ENCODE measurements at regions not wholly inside any gene's neighbourhood (a gene's known extent, or its start where the extent isn't known, plus 50 kb on each side); places are given as distances from the start of the nearest gene placed in this dataset.
"Not testable (repeated sequence)": the region's sequence is repeated elsewhere in the genome, so short reads cannot be mapped to it uniquely, and the experiment has no call there.

DNA sequence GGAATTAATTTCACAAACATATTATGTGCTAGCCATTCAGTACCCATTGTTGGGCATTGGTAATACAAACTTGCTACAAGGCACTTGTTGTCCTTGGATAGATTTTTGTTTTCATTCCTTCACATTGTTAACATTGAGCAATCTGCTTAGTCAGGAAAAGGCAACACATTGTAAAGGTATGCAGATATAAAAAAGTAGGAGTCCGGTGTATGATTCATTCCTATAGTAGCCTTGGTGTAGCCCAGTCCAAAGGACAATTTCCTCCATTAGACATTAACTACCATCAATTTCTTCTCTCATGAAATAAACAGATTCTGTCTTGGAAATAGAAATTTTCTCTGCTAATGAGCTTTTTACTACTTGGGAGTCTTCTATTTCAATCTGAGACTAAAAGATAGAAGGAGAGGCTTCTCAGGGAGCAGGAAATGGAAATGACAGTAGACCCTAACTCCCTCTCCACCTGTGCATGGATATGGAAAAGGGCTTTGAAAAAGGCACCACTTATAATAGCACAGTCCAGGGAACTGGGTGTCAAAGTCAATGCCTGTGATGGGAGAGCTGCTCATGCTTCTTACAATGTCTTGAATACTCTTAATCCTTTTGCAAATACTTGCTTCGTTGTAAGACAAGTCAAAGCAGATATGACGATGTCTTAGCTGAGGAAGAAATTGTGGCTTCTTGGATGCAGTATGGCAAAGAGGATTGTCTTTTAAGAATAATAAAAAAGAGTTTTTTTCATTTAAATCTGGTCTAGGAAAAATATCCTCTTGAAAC lies 369.4 kb upstream of the CITED2 start:
- DNase-seq = no peak

DNA sequence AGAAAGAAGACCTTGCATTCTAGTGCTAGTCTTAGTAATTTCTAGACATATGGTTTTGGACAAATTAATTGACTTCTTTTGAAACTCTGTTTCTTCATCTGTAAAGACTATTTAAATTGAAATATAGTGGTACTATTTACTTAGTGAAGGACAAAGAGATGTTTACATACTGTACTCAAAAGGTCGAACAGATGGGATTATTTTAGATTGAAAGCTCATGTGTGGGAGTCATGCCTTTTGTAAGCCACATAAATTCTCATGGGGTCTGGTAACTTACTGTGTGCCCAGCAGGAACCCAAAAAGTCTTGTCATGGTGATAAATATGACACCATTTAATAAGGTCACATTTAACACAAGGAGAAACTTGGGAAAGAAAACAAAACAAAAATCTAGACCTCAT lies 368.2 kb upstream of the CITED2 start:
- DNase-seq = no peak

DNA sequence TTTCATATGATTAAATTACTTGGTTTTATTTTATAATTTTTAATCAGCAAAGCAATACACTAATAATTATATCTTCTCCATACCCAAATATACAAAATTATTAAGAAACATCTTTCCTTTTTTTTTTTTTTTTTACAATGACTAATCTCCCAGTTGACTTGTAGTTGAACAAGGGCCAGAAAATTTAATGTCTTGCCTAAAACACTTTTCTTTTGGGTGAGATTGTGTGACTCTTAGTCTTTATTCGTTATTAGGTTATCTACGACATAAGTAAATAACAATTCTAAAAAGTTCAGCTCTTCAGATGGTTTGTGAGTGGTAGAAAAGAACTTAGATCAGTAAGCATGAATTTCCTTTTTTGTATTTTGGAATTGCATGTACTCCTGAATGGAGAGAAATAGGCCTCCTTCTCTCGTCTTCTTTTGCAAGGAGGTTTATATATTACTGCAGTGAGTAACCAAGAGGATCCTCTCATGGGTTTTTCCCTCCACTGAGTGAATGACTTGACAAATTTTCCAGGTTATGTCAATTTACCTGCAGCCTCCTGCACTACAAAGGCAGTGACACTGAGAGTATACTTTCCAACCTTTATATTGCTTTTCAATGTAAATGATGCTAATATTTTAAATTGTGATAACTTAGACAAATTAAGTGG lies 364.5 kb upstream of the CITED2 start:
- no peak for DNase-seq

DNA sequence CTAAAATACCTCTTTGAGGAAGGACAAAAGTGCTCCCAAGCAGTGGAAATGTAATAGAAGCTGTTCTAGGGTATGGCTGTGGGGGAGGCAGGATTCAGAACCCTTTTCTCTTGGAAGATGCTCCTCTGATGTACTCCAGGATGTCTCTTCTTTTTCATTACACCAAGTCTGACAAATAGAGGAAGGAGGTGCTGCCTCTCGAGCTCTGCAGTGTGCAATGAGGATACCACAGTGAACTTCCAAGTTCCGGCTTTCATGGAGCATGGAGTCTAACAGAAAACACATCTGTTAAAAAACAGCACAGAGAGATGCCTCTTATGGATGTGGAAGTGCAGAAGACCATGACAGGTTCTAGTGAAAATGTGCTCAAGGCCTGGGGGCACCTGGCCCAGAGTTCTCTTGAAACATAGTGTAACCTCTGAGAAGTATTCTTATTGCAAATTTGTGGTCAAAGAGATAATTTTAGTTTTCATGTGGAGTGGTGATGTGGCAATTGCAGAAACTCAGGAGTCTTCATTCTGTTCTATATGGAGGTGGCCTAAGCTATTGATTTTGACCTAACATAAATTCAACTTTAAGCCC lies 362.0 kb upstream of the CITED2 start:
- no peak for DNase-seq

DNA sequence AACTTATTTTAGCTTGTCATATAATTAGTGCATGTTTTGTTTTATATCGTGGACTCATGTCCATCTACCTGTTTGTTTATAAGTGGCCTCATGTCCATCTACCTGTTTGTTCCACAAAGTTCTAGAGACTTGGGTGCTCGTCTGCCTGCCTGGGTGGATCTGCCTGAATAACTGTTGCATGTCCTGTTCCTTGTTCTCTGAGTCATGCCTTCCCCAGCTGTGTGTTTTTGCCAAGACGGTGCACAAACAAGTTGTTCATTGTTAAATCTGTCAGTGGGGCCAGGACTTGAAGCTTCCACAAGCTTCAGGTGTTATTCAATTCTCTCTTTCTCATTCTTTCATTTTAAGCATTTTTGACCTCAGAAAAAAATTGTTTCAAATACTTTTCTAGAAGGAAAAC lies 358.0 kb upstream of the CITED2 start:
- DNase-seq = no peak

DNA sequence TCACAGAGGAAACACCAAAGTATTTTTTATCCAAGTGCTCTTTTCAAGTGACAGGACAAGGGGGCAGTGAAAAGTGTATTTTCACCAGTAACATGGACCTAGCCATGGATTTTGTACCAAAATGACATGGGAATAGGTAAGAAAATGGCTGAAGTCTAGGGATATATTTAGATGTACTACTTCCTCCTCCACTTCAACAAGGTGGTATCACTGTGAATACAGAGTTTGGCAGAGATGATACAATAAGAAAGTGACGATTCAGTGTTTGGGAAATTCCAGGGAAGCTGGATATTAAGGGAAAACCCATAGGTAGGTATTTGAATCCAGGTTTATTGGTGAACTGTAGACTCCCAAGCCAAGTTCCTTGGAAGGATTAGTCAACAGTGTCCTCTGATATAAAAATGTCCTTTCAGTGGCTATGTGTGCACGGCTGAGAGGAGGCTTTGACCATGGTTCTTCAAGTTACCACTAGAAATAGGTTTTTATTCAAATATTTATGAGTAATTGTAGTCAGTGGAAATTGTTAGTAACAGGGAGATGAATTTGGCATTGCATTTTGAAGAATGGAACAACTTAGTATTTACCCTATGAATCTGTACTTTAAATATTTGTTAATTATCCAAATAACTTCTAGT lies 356.0 kb upstream of the CITED2 start:
- DNase-seq = no peak

DNA sequence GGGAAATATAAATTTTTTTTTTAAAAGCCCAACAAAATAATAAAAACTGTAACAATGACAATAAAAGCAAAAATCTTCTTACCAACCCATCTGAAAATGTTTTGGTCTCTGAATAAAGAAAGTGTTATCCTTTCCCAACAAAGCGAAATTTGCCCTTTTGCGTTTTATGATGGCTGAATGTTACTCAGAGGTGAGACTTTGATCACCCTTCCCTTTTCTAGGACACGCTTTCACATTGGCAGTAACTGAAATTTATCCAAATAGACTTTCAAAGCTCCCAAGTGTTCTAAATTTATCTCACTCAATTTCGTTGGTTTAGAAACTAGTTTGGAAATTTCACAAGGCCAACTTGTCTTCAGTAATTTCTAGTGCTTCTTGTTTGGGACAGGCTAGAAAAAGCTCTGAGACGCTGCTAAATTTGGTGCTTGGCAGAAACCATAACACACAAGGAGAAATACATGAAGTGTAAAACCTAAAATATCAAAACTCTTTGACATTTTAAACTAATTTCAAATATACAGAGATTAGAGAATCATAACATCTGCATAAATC lies 354.5 kb upstream of the CITED2 start:
- DNase-seq = no peak

DNA sequence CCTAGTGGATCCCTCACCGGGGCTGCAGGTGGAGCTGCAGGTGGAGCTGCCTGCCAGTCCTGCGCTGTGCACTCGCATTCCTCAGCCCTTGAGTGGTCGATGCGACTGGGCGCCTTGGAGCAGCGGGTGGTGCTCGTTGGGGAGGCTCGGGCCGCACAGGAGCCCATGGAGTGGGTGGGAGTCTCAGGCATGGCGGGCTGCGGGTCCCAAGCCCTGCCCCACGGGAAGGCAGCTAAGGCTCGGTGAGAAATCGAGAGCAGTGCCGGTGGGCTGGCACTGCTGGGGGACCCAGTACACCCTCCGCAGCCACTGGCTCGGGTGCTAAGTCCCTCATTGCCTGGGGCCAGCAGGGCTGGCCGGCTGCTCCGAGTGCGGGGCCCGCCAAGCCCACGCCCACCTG lies 351.8 kb upstream of the CITED2 start:
- DNase-seq = not testable (repeated sequence)

DNA sequence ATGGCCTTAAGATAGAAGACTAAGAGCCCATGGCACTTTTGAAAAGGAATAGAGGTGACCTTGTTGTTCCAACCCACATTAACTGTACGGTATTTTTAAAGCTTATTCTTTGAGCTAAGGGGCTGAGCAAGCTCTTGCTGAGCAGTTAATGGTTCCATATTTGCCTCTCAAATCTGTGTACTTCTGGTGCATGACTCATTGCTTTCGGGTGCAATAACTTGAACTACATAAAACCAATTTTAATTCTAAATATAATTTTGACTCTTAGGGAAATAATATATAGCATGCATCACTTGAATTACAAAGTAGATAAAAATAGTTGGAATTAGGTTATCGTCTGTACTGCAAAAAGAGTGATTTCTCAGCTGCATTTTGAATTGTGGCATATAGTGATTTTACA lies 348.1 kb upstream of the CITED2 start:
- DNase-seq = no peak

DNA sequence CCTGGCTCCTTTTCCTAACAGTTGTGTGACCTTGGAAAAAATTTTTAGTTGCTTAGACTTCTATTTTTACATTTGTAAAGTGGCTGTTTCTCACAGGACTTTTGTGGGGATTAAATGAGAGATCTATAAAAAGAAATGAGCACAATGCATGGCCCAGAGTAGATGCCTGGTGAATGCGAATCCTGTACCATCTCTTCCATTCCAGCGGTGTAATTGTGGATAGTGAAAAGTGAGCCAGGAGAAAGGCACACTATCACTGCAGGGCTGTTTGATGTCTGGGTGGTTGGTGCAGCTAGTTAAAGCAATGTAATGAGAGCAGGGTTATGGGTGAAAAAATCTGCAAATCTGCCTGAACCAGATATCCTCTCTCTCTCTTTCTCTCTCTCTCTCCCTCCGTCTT lies 347.5 kb upstream of the CITED2 start:
- DNase-seq = no peak

DNA sequence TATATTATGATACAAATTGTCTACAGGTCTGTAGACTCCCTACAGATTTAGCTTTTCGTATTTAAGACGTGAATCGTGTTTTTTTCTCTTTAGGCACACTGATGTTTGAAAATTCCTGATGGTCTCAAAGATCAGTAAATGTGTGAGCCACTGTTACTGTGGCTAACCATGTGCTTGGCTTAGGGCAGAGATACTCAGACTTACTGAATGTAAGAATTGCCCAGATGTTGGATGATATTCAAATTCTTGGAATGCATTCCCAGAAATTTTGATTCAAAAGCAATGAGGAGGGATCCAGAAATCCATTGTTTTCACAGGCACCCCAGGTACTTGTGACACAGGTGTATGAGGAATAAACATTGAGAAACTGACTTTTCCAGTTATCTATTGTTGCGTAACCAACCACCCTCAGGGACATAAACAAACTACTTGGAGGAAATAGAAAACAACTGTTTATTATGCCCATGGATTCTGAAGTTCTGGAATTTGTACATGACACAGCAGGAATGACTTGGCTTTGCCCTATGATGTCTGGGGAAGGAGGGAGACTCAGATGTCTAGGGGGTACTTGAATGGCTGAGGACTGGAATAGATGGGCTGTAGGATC lies 339.6 kb upstream of the CITED2 start:
- DNase-seq = no peak

DNA sequence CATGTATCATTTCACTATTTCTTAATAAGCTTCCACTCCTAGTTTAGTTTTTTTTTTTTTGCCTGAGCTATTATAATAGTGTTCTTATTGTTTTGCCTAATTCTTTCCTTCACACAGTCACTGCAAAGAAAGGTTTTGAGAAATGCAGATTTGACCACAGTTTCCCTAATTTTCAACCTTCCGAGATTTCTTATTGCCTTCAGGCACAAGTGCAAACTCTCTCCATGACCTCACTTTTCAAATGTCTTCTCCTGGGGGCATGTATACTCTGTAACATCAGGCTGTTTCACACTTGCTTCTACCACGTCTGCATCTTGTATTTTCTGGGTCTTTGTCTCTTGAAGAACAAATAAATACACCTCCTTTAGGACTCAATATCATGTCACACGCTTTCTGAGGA lies 339.0 kb upstream of the CITED2 start:
- no peak for DNase-seq

DNA sequence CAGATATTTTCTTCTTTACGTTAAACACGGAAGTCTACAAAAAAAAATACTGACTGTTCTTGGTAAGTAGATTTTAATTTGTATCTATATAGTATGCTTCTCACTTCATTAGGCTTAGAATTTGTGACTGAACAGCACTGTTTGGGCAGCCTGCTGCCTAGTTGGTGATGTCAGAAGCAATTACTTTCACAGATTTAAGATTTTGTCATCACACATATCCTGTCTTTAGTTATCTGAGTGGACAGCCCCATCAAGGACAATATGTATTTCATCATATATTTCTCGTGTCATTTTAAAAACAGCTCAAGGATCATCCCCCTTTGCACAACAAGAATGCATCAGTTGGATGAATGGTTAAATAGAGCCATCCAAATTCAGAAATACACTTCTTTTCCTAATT lies 338.4 kb upstream of the CITED2 start:
- no peak for DNase-seq

DNA sequence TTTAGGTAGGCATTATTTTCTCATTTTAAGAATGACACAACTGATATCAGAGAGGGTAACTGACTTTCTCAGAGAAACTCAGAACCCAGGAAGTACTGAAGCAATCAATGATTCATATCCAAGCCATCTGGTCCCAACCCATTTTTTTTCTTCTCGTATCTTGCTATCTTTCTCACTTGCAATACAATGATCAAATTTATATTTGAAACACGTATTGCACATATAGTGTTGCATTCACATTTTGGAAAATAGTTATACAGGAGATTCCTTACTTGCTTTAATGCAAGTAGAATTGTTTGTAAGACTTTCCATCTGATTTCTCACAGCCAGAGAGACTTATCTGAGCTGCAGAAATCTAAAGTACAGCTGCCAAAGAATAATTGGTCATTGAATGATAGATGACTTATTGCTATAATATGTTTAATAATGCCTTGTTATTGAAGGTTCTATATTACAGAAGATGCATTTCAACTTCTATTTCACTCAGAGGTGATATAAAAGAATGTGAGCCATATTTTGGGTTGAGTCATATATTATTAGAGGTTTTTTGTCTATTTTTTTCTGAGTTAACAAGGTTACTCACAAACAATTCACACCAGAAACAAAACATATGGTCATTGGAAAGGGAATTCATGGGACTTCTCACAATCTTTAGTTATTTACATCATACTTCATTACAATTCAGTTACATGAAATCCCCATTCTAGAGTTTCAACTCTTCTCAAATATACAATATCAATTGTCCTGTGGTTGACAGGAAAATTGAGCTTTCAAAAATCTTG lies 337.5 kb upstream of the CITED2 start:
- DNase-seq = no peak

DNA sequence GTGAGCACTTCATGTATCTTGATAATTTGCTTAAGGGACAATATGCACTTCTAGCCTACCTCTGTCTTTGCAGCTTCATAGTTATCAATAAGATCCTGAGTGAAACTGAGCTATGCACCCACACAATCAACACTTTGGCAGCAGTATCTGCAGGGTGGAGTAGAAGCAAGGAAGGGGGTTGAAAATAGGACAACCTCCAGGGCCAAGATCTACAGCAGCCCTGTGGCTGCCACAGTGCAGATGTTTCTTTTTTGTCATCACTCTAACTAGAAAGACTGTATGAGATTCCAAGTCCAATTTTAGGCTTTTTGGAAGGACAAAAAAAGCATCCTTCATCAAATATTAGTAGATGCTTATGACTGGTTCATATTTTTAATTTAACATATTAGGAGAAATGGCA lies 336.1 kb upstream of the CITED2 start:
- no peak for DNase-seq

DNA sequence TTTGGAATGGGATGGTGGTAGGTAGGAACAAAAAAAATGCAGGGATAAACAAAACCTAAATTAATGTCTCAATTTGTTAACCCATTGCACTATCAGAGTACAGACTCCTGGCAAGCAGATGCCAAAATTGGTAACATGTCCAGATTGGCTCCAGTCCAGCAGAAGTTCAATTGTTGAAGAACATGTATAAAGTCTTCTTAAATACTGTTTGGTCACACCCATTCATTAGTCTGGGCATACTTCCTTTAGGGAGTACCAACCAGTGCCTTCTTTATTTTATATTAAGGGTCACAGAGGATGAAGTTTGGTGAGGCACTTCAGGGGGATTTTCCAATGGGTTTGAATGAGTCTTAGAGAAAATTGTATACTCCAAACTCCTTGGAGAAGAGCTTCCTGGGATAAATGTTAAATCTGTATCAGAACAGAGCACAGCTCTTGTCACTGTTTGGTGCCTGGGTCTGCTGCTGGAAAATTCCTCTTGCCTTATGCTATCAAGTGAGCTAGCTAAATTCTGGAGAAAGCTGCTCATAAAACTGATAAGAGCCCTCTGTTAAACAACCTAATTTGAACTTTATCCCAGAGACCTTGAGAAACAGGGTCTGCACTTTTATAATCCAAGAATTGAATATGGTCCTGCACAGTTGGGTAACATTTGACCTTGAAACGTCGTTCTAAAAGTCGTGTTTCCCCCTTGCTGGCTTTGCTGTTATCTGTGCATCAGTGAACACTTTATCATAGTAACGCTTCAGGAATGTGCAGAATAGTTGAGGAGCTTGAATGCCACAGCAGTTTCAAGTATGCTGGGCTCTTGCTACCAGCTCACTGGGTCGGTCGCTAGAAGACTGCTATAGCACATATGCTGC lies 334.1 kb upstream of the CITED2 start:
- no peak for DNase-seq

DNA sequence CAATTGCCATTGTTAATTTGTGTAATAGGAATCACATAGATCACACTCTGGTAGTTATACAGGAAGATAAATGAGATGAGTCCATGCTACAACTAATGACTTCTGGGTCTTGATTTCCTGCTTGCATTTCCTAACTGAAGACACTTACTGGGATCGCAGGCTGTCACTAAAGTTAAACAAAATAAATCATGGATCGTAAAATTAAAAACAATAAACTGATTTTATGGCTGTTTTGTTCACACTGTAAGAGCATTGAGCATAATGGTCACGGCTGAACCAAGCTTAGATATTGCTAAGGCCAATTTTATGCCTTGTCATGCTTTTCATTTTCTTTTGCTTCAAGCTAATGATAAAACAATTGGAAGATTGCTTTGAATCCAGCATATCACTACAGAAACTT lies 332.5 kb upstream of the CITED2 start:
- DNase-seq = no peak

DNA sequence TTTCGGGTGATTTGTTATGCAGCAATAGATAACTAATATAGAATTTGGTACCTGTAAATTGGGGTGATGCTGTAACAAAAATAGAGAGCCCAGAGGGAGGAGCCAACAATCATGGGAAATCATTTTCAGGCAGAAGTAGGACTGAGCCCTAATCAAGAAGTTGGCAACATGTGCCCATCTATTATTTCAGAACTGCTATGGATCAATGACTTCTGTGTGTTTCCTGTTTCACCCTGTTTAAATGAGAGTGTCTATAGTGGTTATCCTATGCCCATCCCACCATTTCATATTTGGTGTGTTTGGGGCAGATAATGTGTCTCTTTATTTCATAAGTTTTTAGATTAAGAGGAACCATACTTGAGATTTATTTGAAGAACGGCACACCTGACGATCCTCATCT lies 330.8 kb upstream of the CITED2 start:
- DNase-seq = no peak

DNA sequence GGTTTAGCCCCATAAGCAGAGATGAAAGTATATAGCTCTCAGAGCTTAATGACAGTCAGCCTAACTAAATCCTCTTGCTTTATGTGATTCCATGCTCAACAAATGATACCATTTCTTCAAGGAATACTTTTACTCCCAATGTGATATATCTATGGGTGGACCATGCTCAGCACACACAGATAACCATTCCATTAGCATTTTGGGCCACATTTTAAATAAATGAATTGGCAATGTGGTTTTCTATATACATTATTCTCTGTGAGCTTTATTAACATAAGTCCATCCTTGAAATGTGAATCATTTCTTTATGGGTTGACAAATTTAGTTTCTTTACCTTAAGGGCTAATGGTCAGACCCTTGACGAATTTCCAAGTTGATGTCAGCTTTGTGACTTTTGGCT lies 329.3 kb upstream of the CITED2 start:
- DNase-seq = no peak

DNA sequence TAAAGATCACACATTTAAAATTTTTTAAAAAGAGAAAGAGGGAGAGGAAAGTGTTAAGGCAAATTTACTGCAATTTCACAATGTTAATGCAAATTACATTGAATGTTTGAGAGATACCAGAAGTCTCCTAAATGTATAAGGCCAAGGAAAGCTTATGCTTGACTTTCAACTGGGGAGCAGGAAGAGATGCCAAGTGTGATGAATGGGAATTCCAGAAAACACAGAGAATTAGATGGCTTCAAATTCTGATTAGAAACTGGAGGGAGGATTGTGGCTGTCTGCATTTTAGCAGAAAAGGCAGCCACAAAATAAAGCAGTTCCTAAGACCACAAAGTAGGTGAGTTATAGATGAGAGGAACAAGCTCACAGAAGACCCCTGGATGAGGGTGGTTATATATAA lies 328.3 kb upstream of the CITED2 start:
- DNase-seq = no peak

DNA sequence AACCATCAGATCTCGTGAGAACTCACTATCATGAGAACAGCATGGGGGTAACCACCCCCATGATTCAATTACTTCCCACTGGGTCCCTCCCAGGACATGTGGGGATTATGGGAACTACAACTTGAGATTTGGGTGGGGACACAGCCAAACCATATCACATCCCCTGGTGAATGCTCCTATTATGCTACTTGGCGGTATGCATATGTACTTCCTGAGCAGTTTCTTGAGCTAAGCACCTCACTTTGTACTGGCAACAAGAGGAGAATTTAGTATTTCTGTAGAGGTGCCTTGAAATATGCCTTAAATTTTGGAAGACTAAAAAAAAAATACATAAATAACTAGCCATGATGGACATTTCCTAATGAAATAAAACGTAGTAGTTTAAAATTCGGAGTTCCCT lies 327.2 kb upstream of the CITED2 start:
- DNase-seq = no peak

DNA sequence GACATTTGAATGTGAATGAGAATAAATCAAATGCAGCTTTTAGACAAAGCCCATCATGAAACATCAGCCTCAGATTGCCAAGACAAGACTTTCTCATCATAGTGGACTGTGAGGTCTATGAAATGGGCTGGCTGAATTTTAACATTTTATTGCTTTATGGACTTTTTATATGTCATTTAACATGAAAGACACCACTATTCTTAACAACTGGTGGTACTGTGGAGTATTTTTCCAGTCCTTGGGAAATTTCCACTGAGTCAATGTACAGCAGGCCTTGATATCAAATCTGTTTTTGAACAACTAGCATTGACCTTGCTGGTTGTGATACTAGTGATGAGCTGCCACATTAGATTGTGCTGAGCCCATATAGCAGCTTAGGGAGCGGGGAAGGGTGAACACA lies 326.6 kb upstream of the CITED2 start:
- no peak for DNase-seq
